ENCODE measurements at regions not wholly inside any gene's neighbourhood (a gene's known extent, or its start where the extent isn't known, plus 50 kb on each side); places are given as distances from the start of the nearest gene placed in this dataset.

DNA sequence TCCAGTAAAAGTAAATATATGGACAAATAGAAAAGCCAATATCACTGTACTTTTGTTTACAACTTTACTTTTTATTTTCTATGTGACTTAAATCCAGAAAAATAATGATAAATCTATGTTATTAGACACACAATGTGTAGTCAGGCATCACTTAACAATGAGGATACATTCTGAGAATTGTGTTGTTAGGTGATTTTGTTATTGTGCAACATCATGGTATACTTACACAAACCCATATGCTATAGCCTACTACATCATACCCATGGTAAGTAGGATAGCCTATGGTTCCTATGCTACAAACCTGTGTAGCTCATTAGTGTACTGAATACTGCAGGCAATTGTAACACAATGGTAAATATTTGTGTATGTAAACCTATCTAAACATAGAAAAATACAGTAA lies 781.7 kb upstream of the GHITM start:
- no peak for TF ChIP-seq EZH2 (IDR thresholded peaks at IDR 0.05; ENCODE audit: borderline replicate concordance, low read length)
- TF ChIP-seq, protein P1, sequence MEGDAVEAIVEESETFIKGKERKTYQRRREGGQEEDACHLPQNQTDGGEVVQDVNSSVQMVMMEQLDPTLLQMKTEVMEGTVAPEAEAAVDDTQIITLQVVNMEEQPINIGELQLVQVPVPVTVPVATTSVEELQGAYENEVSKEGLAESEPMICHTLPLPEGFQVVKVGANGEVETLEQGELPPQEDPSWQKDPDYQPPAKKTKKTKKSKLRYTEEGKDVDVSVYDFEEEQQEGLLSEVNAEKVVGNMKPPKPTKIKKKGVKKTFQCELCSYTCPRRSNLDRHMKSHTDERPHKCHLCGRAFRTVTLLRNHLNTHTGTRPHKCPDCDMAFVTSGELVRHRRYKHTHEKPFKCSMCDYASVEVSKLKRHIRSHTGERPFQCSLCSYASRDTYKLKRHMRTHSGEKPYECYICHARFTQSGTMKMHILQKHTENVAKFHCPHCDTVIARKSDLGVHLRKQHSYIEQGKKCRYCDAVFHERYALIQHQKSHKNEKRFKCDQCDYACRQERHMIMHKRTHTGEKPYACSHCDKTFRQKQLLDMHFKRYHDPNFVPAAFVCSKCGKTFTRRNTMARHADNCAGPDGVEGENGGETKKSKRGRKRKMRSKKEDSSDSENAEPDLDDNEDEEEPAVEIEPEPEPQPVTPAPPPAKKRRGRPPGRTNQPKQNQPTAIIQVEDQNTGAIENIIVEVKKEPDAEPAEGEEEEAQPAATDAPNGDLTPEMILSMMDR (IDR thresholded peaks at IDR 0.05; ENCODE audit: low read length): no peak

Measured in OCI-LY1 (cell line).